GM23338 (cell line): ENCODE measurements at regions not wholly inside any gene's neighbourhood (a gene's known extent, or its start where the extent isn't known, plus 50 kb on each side); places are given as distances from the start of the nearest gene placed in this dataset.

Experiments
- ATAC-seq: fragments of 200-7000 bp; cut with Tn5 transposase; 3 replicates; pipeline ENCODE4 v1.9.1; 2020
- DNase-seq: peaks from one replicate; pipeline ENCODE4 v3.0.0-alpha.2; 2015; ENCODE audit warnings: low spot score
- H2AFZ ChIP-seq: fragments of 200-600 bp; sonication (generic); 2 replicates; pipeline ENCODE4 v1.8.0; 2016; ENCODE audit warnings: antibody characterized with exemption, mild to moderate bottlenecking, moderate library complexity
- H3F3A ChIP-seq: fragments of 200-600 bp; sonication (generic); replicated peaks from 2 replicates; pipeline ENCODE4 v1.8.0; 2017; ENCODE audit warnings: antibody characterized with exemption, mixed run types, low read depth
- H3K27ac ChIP-seq: fragments of 200-600 bp; sonication (generic); 2 replicates; pipeline ENCODE4 v1.6.1; 2016; ENCODE audit warnings: low read depth
- H3K27me3 ChIP-seq: fragments of 200-600 bp; sonication (generic); 2 replicates; pipeline ENCODE4 v1.8.0; 2016; ENCODE audit warnings: mild to moderate bottlenecking, mixed run types, moderate library complexity; ENCODE audit not compliant: insufficient read depth
- H3K36me3 ChIP-seq: fragments of 200-600 bp; sonication (generic); 2 replicates; pipeline ENCODE4 v1.8.0; 2016; ENCODE audit warnings: mild to moderate bottlenecking; ENCODE audit not compliant: insufficient read depth
- H3K4me1 ChIP-seq: fragments of 200-600 bp; sonication (generic); 2 replicates; pipeline ENCODE4 v1.8.0; 2016; ENCODE audit warnings: mild to moderate bottlenecking, moderate library complexity; ENCODE audit not compliant: insufficient read depth
- H3K4me2 ChIP-seq: fragments of 200-600 bp; sonication (generic); 2 replicates; pipeline ENCODE4 v1.7.1; 2017; ENCODE audit warnings: mixed run types
- H3K4me3 ChIP-seq: fragments of 200-600 bp; sonication (generic); 2 replicates; pipeline ENCODE4 v1.6.1; 2016; ENCODE audit warnings: mixed run types
- H3K79me2 ChIP-seq: fragments of 200-600 bp; sonication (generic); replicated peaks from 2 replicates; pipeline ENCODE4 v1.8.0; 2017; ENCODE audit warnings: mild to moderate bottlenecking; ENCODE audit not compliant: insufficient read depth
- H3K9me2 ChIP-seq: fragments of 200-600 bp; sonication (generic); 2 replicates; pipeline ENCODE4 v1.8.0; 2017; ENCODE audit not compliant: insufficient read depth
- H4K20me1 ChIP-seq: fragments of 200-600 bp; sonication (generic); replicated peaks from 2 replicates; pipeline ENCODE4 v1.8.0; 2017; ENCODE audit warnings: mild to moderate bottlenecking; ENCODE audit not compliant: insufficient read depth
- H3K27ac Mint-ChIP-seq: 2 replicates; pipeline ENCODE4 v1.8.0; 2020; ENCODE audit warnings: inconsistent platforms, mild to moderate bottlenecking, moderate library complexity, mixed read lengths
- H3K27me3 Mint-ChIP-seq: 3 replicates; pipeline ENCODE4 v1.8.0; 2022; ENCODE audit warnings: low read depth, mild to moderate bottlenecking, moderate library complexity, mixed read lengths, inconsistent platforms; ENCODE audit not compliant: insufficient read depth, poor library complexity
- H3K36me3 Mint-ChIP-seq: 3 replicates; pipeline ENCODE4 v1.8.0; 2021; ENCODE audit warnings: low read depth, mild to moderate bottlenecking, inconsistent platforms, moderate library complexity, mixed read lengths
- H3K4me1 Mint-ChIP-seq: 3 replicates; pipeline ENCODE4 v1.8.0; 2020; ENCODE audit warnings: mild to moderate bottlenecking, inconsistent platforms, mixed read lengths
- H3K4me3 Mint-ChIP-seq: 3 replicates; pipeline ENCODE4 v1.8.0; 2021; ENCODE audit warnings: moderate library complexity, mild to moderate bottlenecking, inconsistent platforms, mixed read lengths
- H3K9me3 Mint-ChIP-seq: 3 replicates; pipeline ENCODE4 v1.8.0; 2020; ENCODE audit warnings: moderate library complexity, mild to moderate bottlenecking, inconsistent platforms, mixed read lengths
- EZH2 ChIP-seq: fragments of 200-600 bp; sonication (generic); IDR thresholded peaks from one replicate; pipeline ENCODE4 v1.8.0; 2017; ENCODE audit warnings: antibody characterized with exemption, mild to moderate bottlenecking, low read depth; ENCODE audit not compliant: unreplicated experiment
- POLR2AphosphoS5 ChIP-seq: IDR thresholded peaks from 2 replicates; pipeline ENCODE4 v1.6.1; 2016; ENCODE audit warnings: antibody characterized with exemption, low read depth
- STAT1 ChIP-seq: IDR thresholded peaks from one replicate; pipeline ENCODE4 v1.6.1; 2016; ENCODE audit warnings: antibody characterized with exemption; ENCODE audit not compliant: unreplicated experiment
- ZNF462 ChIP-seq: fragments of 250-450 bp; sonication (Bioruptor Pico); IDR thresholded peaks from 2 replicates; pipeline ENCODE4 v1.5.0; 2020; ENCODE audit warnings: mild to moderate bottlenecking, moderate library complexity
- TF ChIP-seq, protein P1 (sequence below), 2 experiments: fragments of 200-600 bp in 1 of 2; sonication (generic) in 1 of 2; conservative IDR thresholded peaks; 2 replicates each; pipeline versions ENCODE4 v1.5.1 to v1.6.1; 2016 to 2017; ENCODE audit warnings: antibody characterized with exemption in 2 of 2, low read depth in 2 of 2, mild to moderate bottlenecking in 2 of 2, moderate library complexity in 1 of 2

DNA sequence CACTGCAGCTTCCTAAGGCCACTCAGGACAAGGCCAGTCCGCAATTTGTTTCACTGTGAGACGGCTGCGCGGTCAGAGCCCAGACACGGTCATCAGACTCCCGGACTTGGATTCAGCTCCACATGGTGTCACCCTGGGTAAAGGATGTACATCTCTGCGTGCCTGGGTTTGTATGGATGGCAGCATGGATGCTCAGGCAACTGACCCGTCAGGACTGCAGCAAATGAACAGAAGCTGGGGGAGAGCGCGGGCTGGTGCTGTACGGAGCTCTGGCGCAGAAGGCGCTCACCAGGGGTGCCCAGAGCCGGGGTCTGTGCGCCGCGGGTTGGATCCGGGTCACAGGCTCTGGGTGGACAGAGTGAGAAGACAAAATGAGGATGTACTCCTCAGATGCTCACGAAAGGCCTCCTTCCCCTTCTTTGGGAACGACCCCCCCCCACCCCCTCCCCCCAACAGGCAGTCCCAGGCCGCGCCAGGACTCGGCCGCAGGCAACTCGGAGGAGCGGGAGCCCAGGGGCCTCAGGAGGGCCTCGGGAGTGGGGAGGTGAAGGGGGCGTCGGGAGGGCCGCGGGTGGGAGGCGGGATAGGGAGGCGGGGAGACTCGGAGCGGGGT lies 92.4 kb downstream of the CXCL12 start:
- Histone ChIP-seq H3K27me3 (peaks cover 29% of the 10 kb centered on the region), H3K4me2 (peak overlapping the region; percentile 85), H3K79me2 (no peaks in the 10 kb centered on the region), H3K36me3 (no peaks in the 10 kb centered on the region), H3K4me3 (peak overlapping the region; percentile 52), H3K4me1 (peaks cover 34% of the 10 kb centered on the region), H3K9me2 (no peaks in the 10 kb centered on the region), H3F3A (0 out of 2 replicates have a peak, but pooled peaks cover 3% of the 10 kb centered on the region), H4K20me1 (no peaks in the 10 kb centered on the region), H2AFZ (peak overlapping the region; percentile 92), H3K27ac (no peak overlapping the region)
- Mint-ChIP-seq H3K4me3 (peak overlapping the region; percentile 62; the same call in 2 of the 3 replicates), H3K27ac (no peak overlapping the region), H3K9me3 (no peaks in the 10 kb centered on the region), H3K36me3 (no peaks in the 10 kb centered on the region), H3K4me1 (peaks cover 19% of the 10 kb centered on the region), H3K27me3 (peaks cover 4% of the 10 kb centered on the region)
- peak; percentile 59 for DNase-seq
- TF ChIP-seq STAT1, result no peak
- peak; percentile 79 for ATAC-seq

- Mint-ChIP-seq H3K36me3 (no peaks in the 10 kb centered on the region), H3K4me3 (no peak overlapping the region), H3K27me3 (peaks cover 6% of the 10 kb centered on the region), H3K9me3 (no peaks in the 10 kb centered on the region), H3K4me1 (peaks cover 25% of the 10 kb centered on the region), H3K27ac (no peak overlapping the region)
- Histone ChIP-seq H3K4me3 (no peak overlapping the region), H3K4me1 (peaks cover 31% of the 10 kb centered on the region), H3K27ac (no peak overlapping the region), H2AFZ (no peak overlapping the region), H3K79me2 (no peaks in the 10 kb centered on the region), H3K36me3 (no peaks in the 10 kb centered on the region), H3K4me2 (no peak overlapping the region), H3F3A (0 out of 2 replicates have a peak, but pooled peaks cover 3% of the 10 kb centered on the region), H3K27me3 (peaks cover 29% of the 10 kb centered on the region), H4K20me1 (no peaks in the 10 kb centered on the region), H3K9me2 (no peaks in the 10 kb centered on the region)
- ATAC-seq, result no peak
- TF ChIP-seq EZH2, result no peak
- TF ChIP-seq POLR2AphosphoS5, result no peak
- TF ChIP-seq, protein P1, sequence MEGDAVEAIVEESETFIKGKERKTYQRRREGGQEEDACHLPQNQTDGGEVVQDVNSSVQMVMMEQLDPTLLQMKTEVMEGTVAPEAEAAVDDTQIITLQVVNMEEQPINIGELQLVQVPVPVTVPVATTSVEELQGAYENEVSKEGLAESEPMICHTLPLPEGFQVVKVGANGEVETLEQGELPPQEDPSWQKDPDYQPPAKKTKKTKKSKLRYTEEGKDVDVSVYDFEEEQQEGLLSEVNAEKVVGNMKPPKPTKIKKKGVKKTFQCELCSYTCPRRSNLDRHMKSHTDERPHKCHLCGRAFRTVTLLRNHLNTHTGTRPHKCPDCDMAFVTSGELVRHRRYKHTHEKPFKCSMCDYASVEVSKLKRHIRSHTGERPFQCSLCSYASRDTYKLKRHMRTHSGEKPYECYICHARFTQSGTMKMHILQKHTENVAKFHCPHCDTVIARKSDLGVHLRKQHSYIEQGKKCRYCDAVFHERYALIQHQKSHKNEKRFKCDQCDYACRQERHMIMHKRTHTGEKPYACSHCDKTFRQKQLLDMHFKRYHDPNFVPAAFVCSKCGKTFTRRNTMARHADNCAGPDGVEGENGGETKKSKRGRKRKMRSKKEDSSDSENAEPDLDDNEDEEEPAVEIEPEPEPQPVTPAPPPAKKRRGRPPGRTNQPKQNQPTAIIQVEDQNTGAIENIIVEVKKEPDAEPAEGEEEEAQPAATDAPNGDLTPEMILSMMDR (conservative IDR thresholded peaks at IDR 0.05; ENCODE audit: low read depth in 2 of 2), result no peak
- TF ChIP-seq ZNF462 (CRISPR knock-in tag), result no peak
- no peak for DNase-seq
These were observed 93.8 kb downstream of the CXCL12 start for GRCh38 chr10:44291091-44291490.
